ENCODE measurements at regions not wholly inside any gene's neighbourhood (a gene's known extent, or its start where the extent isn't known, plus 50 kb on each side); places are given as distances from the start of the nearest gene placed in this dataset.

DNA sequence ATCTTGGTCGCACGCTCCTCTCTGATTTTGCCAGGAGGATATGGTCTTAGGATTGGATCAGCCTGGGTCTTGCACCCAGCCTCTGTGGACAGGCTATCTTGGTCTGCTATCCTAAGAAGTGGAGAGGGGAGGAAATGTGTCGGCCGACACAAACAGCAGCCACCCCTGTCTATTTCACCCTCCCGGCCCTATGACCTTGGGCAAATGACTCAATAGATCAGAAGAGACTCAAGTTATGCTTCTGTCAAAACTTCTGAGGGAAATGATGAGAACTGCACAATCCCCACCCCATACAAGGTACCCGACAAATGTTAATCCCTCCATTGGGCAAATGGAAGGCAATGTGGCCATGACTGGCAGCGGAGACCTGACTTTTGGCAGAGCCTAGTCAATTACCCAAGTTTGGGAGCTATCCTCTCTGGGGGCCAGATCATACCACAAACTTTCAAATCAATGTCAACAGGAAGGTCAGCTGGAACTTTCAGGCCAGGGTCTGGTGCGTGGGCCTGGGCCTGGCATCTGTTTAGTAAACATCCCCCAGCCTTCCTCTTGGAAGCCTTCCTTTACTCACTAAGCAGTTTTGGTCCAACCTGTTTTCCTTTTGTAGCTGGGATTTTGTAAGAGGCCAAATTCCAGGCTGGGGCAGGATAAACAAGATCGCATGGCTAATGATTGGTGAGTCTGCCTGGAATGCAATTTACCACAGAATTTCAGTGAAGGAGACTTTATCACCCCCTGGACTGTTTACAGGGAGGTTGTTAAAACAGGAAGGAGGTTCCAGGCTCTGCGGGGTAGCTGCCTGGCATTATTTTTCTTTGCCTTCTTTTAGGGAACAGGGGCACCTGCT is 64.2 kb upstream of the CPEB4 start (continued):
- TF ChIP-seq ZNF646 (CRISPR knock-in tag; IDR thresholded peaks at IDR 0.05) (no peak), TCF12 (IDR thresholded peaks at IDR 0.05) (no peak), TCF12 (CRISPR knock-in tag; IDR thresholded peaks at IDR 0.05) (peak; percentile 96), GATAD1 (CRISPR knock-in tag; IDR thresholded peaks at IDR 0.05) (no peak; the same call in none of the 2 replicates), CENPBD1 (CRISPR knock-in tag; IDR thresholded peaks at IDR 0.05; ENCODE audit: borderline replicate concordance, low read depth) (peak; percentile 92; the same call in 1 of the 2 replicates), MIER2 (CRISPR knock-in tag; IDR thresholded peaks at IDR 0.05) (peak; percentile 74), ZNF558 (CRISPR knock-in tag; IDR thresholded peaks at IDR 0.05; ENCODE audit: borderline replicate concordance) (peak; percentile 94; the same call in 1 of the 2 replicates), ZNF850 (CRISPR knock-in tag; conservative IDR thresholded peaks at IDR 0.05) (0 out of 2 replicates have a peak, but pooled peaks have one; percentile 49)
- TF ChIP-seq, protein P1, sequence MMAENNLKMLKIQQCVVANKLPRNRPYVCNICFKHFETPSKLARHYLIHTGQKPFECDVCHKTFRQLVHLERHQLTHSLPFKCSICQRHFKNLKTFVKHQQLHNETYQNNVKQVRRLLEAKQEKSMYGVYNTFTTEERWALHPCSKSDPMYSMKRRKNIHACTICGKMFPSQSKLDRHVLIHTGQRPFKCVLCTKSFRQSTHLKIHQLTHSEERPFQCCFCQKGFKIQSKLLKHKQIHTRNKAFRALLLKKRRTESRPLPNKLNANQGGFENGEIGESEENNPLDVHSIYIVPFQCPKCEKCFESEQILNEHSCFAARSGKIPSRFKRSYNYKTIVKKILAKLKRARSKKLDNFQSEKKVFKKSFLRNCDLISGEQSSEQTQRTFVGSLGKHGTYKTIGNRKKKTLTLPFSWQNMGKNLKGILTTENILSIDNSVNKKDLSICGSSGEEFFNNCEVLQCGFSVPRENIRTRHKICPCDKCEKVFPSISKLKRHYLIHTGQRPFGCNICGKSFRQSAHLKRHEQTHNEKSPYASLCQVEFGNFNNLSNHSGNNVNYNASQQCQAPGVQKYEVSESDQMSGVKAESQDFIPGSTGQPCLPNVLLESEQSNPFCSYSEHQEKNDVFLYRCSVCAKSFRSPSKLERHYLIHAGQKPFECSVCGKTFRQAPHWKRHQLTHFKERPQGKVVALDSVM (CRISPR knock-in tag; IDR thresholded peaks at IDR 0.05): peak; percentile 61
- TF ChIP-seq, protein P2, sequence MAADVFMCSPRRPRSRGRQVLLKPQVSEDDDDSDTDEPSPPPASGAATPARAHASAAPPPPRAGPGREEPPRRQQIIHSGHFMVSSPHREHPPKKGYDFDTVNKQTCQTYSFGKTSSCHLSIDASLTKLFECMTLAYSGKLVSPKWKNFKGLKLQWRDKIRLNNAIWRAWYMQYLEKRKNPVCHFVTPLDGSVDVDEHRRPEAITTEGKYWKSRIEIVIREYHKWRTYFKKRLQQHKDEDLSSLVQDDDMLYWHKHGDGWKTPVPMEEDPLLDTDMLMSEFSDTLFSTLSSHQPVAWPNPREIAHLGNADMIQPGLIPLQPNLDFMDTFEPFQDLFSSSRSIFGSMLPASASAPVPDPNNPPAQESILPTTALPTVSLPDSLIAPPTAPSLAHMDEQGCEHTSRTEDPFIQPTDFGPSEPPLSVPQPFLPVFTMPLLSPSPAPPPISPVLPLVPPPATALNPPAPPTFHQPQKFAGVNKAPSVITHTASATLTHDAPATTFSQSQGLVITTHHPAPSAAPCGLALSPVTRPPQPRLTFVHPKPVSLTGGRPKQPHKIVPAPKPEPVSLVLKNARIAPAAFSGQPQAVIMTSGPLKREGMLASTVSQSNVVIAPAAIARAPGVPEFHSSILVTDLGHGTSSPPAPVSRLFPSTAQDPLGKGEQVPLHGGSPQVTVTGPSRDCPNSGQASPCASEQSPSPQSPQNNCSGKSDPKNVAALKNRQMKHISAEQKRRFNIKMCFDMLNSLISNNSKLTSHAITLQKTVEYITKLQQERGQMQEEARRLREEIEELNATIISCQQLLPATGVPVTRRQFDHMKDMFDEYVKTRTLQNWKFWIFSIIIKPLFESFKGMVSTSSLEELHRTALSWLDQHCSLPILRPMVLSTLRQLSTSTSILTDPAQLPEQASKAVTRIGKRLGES (CRISPR knock-in tag; IDR thresholded peaks at IDR 0.05; ENCODE audit: borderline replicate concordance): no peak
- TF ChIP-seq, protein P3, sequence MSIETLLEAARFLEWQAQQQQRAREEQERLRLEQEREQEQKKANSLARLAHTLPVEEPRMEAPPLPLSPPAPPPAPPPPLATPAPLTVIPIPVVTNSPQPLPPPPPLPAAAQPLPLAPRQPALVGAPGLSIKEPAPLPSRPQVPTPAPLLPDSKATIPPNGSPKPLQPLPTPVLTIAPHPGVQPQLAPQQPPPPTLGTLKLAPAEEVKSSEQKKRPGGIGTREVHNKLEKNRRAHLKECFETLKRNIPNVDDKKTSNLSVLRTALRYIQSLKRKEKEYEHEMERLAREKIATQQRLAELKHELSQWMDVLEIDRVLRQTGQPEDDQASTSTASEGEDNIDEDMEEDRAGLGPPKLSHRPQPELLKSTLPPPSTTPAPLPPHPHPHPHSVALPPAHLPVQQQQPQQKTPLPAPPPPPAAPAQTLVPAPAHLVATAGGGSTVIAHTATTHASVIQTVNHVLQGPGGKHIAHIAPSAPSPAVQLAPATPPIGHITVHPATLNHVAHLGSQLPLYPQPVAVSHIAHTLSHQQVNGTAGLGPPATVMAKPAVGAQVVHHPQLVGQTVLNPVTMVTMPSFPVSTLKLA (IDR thresholded peaks at IDR 0.05): peak; percentile 52

All from HepG2 (cell line).